ENCODE measurements at regions not wholly inside any gene's neighbourhood (a gene's known extent, or its start where the extent isn't known, plus 50 kb on each side); places are given as distances from the start of the nearest gene placed in this dataset.

- no peak for ATAC-seq
- TF ChIP-seq PPARA (CRISPR knock-in tag; IDR thresholded peaks at IDR 0.05; ENCODE audit: borderline replicate concordance) (no peak), CSRNP3 (CRISPR knock-in tag; IDR thresholded peaks at IDR 0.05) (no peak), ZC3H10 (CRISPR knock-in tag; IDR thresholded peaks at IDR 0.05) (no peak), ISL1 (CRISPR knock-in tag; IDR thresholded peaks at IDR 0.05) (no peak), PATZ1 (CRISPR knock-in tag; IDR thresholded peaks at IDR 0.05; ENCODE audit: borderline replicate concordance) (no peak), RARB (CRISPR knock-in tag; IDR thresholded peaks at IDR 0.05) (no peak), ESRRG (CRISPR knock-in tag; IDR thresholded peaks at IDR 0.05) (no peak), ZNF565 (CRISPR knock-in tag; conservative IDR thresholded peaks at IDR 0.05; ENCODE audit: low read depth) (no peak), ZFP3 (CRISPR knock-in tag; IDR thresholded peaks at IDR 0.05) (no peak), ARNTL (CRISPR knock-in tag; IDR thresholded peaks at IDR 0.05; ENCODE audit: borderline replicate concordance, low read depth) (no peak), CSDC2 (CRISPR knock-in tag; IDR thresholded peaks at IDR 0.05) (no peak), BACH2 (CRISPR knock-in tag; IDR thresholded peaks at IDR 0.05; ENCODE audit: borderline replicate concordance) (no peak), SNAI2 (CRISPR knock-in tag; IDR thresholded peaks at IDR 0.05) (no peak), GLIS3 (CRISPR knock-in tag; IDR thresholded peaks at IDR 0.05) (no peak), OSR1 (CRISPR knock-in tag; IDR thresholded peaks at IDR 0.05) (no peak)
These were observed 76.3 kb upstream of the CUX1 start for GRCh38 chr7:101740981-101741725.

GRCh38 chr7:101743241-101743994 lies 74.0 kb upstream of the CUX1 start:
- TF ChIP-seq TCF4 (CRISPR knock-in tag; IDR thresholded peaks at IDR 0.05; ENCODE audit: borderline replicate concordance) = peak; percentile 65; the same call in 1 of the 2 replicates
- TF ChIP-seq ZNF8 (CRISPR knock-in tag; IDR thresholded peaks at IDR 0.05) = 0 out of 2 replicates have a peak, but pooled peaks have one; percentile 33
- peak; percentile 55; the same call in 1 of the 2 replicates for TF ChIP-seq PATZ1 (CRISPR knock-in tag; IDR thresholded peaks at IDR 0.05; ENCODE audit: borderline replicate concordance)
- no peak for TF ChIP-seq ZFP30 (CRISPR knock-in tag; IDR thresholded peaks at IDR 0.05)
- no peak for TF ChIP-seq TOX (CRISPR knock-in tag; IDR thresholded peaks at IDR 0.05; ENCODE audit: borderline replicate concordance)
- ATAC-seq = peak; percentile 92

- no peak for TF ChIP-seq TOX (CRISPR knock-in tag; IDR thresholded peaks at IDR 0.05; ENCODE audit: borderline replicate concordance)
- TF ChIP-seq SNAI2 (CRISPR knock-in tag; IDR thresholded peaks at IDR 0.05) = no peak
- TF ChIP-seq ESRRG (CRISPR knock-in tag; IDR thresholded peaks at IDR 0.05) = no peak
- TF ChIP-seq ZFP30 (CRISPR knock-in tag; IDR thresholded peaks at IDR 0.05) = no peak
- TF ChIP-seq PATZ1 (CRISPR knock-in tag; IDR thresholded peaks at IDR 0.05; ENCODE audit: borderline replicate concordance) = no peak
- TF ChIP-seq CSDC2 (CRISPR knock-in tag; IDR thresholded peaks at IDR 0.05) = no peak
- no peak for TF ChIP-seq TSHZ2 (CRISPR knock-in tag; IDR thresholded peaks at IDR 0.05)
These were observed 73.4 kb upstream of the CUX1 start for GRCh38 chr7:101743995-101744360.

More at GRCh38 chr7:101743995-101744360, 73.4 kb upstream of the CUX1 start:
- ATAC-seq = no peak
